Amniotic stem cell (primary cell): ENCODE measurements at regions not wholly inside any gene's neighbourhood (a gene's known extent, or its start where the extent isn't known, plus 50 kb on each side); places are given as distances from the start of the nearest gene placed in this dataset.
"Not testable (repeated sequence)": the region's sequence is repeated elsewhere in the genome, so short reads cannot be mapped to it uniquely, and the experiment has no call there.

Experiments
- DNase-seq: peaks from one replicate; lab custom pipeline; 2025; lab: John Stamatoyannopoulos, UW

- DNase-seq = no peak
Observed at GRCh38 chr9:83138422-83139135, 75.6 kb upstream of the RASEF start.

GRCh38 chr9:83133316-83133715, 70.4 kb upstream of the RASEF start:
- DNase-seq = no peak

DNA sequence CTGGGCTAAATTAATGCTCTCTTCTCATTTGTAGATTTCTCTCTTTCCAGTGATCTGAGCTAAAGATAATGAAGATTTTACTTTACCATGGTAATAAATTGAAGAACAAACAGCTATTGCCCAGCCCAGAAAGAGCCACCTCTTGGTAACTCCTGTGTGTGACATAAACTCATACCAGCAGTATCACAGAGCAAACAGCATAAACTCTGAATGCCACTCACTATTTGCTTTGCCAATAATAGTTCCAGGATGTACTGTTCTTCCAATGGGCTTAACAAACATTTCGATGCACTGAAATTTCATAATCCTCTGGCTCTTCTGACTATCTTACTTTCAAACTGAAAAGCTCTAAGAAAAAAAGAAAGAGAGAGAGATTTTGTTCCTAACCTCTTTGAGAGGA, 69.8 kb upstream of the RASEF start:
- DNase-seq = no peak

DNA sequence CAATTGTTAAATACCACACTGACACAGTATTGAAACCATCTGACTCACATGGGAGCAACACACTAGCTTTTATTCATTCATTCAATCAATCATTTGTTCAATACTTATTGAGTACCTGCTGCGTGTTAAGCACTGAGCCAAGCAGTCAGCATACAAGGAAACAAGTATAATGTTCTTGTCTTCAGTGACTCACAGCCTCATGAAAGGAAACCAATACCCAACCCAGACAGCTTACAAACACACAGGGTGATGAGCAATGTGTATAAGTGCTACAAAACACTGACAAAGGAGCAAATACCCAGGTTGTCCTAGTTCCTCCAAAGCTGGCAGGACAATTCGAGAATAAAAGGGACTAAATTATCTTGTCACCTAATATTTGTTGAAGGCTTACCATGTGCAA, 67.6 kb upstream of the RASEF start:
- no peak for DNase-seq

GRCh38 chr9:83125671-83126070, 62.7 kb upstream of the RASEF start:
- no peak for DNase-seq

- no peak for DNase-seq
Observed at GRCh38 chr9:83119873-83120272, 56.9 kb upstream of the RASEF start.

DNA sequence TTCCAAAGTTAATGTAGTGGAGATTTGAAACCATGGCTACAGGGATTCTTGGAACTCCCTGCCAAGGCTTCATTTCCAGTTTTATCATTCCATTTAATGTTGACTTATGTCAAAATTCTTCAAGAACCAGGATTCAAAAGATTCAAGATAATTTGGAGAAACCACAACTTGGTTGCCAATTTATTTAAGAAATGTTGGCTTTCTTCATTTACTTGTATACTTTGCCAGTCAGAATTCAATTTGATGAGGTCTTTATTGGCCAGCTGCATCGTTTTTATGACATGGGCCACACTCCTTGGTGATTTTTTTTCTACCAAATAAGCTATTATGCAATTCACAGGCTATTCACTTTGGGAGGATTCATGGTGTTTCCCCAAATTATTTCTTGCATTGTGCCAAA, 53.1 kb upstream of the RASEF start:
- DNase-seq = no peak

GRCh38 chr9:83113445-83113844, 50.5 kb upstream of the RASEF start:
- DNase-seq = not testable (repeated sequence)
